Hepatic stellate cell (primary cell): ENCODE measurements at regions not wholly inside any gene's neighbourhood (a gene's known extent, or its start where the extent isn't known, plus 50 kb on each side); places are given as distances from the start of the nearest gene placed in this dataset.

Experiments
- DNase-seq: peaks from one replicate; pipeline ENCODE4 v3.0.0; 2011; ENCODE audit warnings: low spot score

DNA sequence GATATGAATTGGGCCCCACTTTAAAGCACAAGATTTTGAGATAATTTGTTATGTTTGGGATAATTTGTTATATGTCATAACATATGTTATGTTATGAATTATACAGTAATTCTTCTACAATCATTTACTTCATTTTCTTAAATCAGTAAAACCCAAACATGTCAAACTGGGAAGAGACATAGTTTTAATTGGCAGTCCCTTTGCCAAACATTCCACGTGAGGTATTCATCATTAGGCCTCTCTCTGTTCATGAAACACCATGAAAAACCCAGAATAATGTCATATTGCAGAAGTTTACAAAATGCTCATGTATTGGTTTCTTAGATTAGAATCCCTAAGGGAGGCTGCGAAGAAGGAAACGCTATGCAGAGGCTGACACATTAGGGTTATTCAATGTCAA lies 89.4 kb upstream of the PDE10A start:
- DNase-seq: no peak

DNA sequence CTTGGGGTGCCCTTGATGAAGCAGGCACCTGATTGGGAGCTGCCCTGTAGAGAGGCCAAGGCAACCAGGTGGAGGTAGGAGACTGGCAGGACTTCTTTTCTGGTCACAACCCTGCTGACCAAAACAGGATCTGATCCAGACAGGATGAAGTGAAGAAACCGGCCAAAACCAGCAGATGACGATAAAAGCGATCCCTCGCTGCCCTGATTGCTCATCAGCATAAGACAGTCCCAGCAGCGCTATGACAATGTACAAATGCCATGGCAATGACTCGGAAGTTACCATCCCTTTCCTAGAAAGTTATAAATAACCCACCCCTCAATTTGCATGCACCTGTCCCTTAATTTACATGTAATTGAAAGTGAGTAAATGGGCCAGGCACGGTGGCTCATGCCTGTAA lies 88.4 kb upstream of the PDE10A start:
- DNase-seq: no peak

DNA sequence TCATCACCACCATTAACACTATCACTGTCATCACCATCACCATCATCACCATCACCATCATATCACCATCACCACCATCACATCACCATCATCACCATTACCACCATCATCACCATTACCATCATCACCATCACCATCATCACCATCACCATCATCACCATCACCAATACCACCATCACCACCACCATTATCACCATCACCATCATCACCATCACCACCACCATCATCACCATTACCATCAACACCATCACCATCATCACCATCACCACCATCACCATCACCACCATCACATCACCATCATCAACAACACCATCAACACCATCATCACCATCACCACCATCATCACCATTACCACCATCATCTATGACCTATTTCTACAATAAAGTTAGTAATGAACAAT lies 86.1 kb upstream of the PDE10A start:
- no peak for DNase-seq

DNA sequence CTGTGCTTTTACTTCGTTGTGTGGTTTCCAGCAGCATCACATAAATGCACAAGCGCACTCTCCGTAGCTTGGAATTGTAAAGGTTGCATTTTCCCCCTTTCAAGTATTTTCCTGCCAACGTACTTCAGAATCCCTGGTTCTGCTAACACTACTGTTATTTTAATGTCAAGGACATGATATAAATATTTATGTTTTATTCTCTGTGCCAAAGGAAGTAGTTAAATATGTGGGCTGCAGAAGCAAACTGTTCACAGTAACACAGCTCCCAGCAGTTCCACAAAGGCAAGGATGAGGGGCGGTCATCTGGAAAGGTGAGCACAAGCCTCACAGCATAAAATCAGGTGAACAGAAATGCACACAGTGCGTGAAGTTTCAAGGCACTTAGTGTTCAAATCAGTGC lies 85.3 kb upstream of the PDE10A start:
- DNase-seq: no peak

DNA sequence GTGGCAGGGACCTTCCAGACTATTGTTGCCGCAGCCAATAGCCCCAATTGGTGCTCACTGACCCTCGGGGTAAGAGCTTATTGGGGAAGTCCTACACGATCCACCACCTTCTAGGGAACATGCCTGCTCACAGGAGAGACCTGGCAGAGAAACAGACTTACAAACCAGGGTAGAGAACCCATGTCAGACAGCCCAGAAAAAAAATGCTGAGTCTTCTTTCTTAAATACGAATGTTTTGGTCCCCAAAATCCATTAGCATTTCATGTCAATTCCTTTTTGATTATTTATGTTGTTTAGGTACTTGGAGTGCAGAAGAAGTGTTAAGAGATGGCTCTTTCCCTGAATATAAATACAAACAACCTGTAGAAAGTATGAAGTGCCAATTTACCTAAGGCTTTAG lies 84.9 kb upstream of the PDE10A start:
- DNase-seq: no peak

DNA sequence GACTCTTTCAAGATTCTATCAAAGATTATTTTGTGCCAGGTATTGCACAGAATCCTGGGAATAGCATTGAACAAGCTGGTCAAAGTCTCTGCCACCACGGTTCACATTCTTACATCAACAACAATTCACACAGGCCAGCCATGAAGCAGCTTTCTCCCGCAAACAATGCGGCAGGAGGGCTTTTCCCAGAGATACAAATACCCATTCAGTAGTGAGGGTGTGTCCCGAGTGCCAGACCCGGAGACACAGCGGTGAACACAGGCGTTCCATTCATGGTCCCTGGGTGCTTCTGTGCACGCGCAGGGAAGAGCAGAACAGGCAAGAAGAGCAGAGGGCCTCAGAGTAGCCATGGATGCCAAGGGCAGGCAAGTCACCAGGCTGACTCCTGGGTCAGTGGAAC lies 83.3 kb upstream of the PDE10A start:
- DNase-seq: no peak

DNA sequence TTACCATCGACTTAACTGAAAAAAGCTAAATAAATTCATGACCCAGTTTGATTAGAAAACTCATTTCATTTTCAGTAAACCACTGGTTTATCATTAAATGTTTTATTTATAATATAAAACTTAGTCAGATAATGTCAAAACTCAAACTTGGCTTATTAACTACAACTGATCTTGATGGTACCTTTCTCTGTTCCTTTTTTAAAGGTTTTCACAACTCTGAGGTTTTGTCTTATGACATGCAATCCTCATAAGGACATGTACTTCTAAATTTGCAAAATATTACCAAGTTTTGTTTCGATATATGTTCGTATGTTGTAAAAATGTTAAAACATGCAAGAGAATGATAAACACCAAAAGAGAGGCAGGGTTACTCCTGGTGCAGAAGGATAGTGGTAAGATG lies 82.5 kb upstream of the PDE10A start:
- no peak for DNase-seq

DNA sequence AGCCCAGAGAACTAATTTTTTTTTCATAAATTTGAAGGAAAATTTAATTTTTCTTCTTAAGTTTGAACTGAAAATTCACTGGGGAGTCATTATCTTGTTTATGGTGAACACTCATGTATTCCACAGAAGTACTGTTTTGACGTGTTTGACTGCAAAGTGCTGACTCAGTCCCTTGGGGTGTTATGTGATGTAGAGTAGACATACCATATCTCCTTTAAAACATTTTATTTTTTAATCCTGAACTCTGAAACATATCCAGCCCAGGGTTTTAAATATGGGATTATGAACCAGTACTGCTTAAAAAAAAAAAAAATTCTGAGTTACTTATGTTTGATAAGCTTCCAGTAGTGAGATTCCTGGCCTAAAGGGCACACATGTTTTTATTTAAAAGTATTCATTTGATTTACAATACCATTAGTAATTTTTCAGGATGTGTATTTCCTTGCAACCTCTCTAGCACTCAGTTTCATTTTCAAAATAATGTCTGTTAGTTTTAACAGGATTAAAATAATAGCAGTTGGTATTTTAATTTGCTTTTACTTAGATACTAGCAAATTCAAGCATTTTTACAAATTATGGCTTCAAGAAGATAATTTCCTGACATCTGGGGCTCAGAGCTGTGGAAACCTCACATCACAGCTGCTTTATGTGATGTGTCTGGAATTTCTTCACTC lies 81.7 kb upstream of the PDE10A start:
- no peak for DNase-seq

DNA sequence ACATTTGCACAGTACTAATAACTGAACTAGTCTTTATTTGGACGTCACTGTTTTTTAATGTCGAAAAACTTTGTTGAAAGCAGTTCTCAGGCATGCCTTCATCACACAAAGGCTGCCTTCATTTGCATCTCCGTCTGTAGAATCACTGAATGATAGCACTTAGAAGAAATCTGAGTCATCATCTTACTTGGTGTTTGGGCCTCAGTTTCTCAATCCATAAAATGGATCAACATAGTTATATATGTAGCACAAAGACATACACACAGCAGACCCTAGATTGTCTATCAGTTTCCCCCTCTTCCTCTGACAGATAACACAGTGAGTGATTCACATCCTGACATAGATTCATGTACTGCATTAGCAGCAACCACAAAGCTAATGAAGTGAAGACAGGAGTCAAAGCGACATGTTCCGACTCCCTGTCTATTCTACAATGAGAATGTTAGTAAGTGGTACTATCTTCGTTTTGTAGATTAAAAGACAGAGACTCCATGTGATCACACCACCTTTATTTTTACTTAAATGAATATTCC lies 80.4 kb upstream of the PDE10A start:
- DNase-seq: no peak

DNA sequence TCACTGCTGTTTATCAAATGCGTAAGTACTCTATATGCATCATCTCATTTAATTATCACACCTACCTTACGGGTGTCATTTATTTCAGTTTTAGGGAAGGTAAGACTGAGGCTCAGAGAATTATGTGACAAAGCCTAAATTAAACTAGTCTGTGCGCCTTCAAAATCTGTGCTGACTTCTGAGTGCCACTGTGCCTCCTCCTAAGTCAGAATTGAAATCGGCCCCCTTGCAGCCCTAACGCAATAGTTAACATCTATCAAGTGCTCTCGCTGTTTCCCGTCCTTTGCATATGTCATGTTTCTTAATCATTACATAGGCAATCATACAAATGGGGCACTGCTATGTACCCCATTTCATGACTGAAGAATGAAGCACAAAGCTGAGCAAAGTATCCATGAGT lies 79.0 kb upstream of the PDE10A start:
- DNase-seq: no peak

DNA sequence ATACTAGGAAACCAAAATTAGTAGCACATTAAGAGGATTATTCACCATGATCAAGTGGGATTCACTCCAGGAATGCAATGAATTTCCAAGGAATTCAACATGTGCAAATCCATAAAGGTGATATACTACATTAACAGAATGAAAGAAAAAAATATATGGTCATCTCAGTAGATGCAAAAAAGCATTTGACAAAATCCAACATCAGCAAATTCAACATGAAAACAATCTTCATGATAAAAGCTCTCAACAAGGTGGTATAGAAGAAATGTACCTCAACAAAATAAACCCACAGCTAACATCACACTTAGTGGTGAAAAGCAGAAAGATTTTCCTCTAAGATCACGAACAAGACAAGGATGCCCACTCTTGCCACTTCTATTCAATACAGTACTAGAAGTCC lies 74.4 kb upstream of the PDE10A start:
- no peak for DNase-seq

DNA sequence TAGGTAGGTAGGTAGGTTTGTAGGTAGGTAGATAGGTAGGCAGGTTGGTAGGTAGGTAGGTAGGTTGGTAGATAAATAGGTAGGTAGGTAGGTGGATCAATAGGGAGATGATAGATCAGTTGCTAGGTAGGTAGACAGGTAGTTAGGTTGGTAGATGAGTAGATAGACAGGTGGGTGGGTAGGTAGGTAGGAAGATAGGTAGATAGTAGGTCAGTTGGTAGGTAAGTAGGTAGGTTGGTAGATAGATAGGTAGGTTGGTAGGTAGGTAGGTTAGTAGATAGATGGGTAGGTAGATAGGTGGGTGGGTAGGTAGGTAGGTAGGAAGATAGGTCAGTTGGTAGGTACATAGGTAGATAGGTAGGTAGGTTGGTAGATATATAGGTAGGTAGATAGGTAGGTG lies 72.0 kb upstream of the PDE10A start:
- DNase-seq: no peak

DNA sequence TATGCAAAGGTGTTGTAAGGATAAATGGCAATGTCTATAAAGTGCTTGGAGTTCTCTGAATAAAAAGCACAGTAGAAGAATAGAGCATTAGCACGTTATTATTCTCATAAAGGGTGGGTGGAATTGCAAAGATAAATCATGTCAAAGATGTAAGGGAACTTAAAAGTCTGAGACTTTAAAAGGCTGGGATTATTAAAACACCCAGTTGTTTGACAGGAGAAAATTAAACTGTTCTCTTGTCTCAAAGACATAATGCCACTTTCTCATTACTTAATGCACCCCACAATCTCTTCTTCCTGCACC lies 70.4 kb upstream of the PDE10A start:
- no peak for DNase-seq

DNA sequence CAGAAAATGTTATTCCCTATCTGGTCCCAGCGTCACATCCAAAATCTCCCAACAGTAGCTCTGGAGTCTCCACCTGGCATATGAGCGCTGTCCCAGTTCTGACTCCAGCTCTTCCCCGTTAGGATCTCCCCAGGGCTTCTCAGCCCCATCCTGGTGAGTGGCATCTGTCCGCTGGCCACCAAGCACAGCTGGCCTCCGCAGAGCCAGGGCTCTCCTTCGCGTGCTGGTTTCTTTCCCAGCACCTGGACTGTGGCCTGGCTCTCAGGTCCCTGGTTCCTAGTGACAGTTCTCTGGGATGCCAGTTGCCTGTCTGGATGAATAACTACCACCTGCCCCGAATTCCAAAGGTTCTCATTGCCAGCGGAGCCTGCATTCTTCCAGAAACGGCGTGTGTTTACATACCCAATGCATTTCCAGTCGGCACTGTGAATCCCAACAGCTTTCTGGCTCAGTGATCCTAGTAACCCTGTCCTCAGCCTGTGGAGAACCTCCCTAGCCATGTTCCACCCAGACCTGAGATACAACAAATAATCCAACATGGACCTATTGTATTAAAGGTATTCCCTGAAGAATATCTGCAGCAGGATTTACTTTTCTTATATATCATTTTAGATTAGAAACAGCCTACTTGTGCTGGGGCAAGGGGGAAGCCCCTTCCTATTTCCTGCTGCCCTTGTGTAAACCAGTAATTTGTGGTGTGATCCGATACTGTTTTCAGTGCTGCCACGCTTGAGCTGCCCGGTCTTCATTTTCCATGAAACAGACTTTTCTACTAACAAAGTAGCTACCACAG lies 69.9 kb upstream of the PDE10A start:
- DNase-seq: no peak

DNA sequence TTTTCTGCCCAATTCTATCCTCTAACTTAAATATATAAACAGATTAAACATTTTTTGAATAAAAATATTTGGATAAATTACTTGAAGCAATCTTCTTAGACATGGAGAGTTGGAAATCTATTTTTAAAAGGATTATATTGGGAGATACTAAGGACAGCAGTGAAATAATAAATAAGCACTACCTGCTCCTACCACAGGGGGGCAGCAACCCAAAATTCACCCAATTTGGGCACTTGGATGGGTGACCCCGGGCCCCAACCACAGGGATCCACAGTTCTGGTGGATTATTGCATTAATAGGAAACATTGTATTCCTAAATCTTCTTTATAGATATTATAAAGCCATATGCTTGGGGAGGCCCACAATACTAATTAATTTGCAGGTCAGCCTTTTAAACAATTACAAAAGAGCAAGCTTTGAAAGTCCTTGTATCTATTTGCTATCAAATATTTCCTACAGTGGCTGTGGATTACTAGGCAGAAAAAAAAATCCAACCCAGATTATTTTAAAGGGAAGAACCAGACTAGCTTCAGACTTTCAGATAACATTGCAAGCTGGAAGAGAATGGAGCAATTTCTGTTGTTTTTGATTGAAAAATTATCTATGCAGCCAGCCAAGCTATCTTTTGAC lies 66.4 kb upstream of the PDE10A start:
- DNase-seq: peak; percentile 62

DNA sequence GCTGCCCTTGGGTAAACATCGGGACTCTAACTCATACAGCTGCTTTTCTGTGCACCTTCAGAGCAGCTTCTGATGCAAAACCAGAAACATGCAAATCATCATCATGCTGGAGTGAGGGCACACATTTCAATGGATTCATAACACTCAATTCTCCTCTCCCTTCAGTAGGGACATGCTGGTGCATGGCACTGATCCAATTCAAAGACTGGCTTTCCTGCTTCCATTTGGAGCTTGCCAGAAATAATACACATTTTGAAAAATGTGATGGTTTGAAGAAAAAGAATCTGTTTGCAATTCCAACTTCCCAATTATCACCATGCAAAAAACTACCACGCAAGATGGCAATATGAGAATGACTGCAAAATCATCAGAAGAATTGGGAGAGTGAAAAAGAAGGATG lies 65.2 kb upstream of the PDE10A start:
- DNase-seq: no peak

DNA sequence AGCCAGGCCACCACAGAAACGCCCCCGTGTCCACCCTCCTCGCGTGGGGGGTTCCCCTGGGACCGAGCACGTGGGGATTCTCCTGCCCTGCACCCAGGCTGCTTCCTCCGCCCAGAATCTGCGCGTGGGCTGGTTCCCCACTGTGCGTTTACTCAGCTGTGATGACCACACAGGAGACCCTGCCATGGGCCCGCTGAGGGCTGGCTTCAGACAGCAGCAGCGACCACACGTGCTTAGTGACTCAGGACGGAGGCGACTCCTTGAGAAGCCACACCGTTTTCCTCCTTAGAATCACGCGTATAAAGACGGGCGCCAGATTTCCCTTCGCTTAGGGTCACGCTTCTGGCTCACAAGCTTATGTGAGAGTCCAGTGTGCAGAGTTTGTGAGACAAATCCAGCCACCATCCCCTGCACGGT lies 63.9 kb upstream of the PDE10A start:
- DNase-seq: no peak

DNA sequence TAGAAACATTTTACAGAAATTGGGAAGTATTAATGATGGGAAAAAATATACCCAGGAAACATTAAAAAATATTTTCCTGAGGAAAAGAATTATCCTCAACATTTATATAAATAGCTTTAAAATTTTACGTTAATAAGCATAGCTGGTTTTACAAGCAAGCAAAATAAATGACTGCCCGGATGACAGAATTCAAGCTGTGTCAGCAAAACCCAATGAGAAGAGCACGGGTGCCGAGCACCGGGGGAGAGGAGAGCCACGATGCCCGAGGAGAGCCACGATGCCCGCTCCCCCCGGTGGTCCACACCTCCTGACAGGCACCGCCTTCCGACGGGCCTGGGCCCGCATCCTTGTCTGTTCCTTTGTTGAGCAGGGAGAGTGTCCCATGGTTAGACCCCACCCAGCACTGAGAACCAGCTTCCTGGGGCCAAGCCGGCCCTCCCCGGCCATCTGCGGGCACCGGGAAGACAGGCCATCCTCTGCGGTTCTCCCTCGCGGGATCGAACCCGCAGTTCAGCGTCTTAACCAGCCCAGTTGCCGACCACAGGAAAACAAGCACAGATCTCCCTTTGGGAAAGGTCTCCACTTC lies 63.3 kb upstream of the PDE10A start:
- no peak for DNase-seq

DNA sequence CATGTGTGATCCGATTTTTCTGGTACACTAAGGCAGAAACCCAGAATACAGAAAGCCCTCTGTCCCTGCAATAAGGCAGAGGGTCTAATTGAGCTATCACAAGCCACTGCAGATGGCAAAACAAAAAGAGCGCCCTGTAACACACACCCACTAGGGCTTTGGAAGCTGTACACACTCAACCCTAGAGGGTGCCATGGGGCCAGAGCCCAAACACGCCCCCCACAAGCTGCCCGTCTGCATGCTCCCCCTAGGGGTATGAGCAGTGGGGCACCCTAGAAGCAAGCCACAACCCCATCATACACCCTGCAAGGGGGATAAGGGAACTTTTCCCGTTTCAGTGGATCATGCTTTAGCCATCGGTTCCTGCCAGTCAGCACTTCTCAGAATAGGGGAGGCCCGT lies 62.2 kb upstream of the PDE10A start:
- DNase-seq: no peak

DNA sequence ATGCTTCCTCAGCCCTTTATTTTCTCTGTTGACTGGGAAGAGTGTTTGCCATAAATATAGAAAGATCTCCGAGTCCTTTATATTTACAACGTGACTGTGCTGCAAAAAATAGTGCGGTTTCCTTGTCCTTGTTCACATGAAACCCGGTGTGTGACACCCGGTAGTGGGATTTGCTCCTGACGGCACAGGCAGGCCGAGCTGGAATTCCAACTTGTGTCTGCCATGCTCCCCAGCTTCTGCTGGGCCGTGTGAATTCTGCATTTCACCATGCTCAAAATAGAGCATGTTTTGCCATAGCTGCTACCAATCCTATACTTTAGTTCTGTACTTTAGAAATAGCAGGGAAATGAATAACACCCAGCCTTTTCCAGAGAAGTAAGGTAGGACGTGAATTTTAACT lies 60.3 kb upstream of the PDE10A start:
- DNase-seq: no peak

DNA sequence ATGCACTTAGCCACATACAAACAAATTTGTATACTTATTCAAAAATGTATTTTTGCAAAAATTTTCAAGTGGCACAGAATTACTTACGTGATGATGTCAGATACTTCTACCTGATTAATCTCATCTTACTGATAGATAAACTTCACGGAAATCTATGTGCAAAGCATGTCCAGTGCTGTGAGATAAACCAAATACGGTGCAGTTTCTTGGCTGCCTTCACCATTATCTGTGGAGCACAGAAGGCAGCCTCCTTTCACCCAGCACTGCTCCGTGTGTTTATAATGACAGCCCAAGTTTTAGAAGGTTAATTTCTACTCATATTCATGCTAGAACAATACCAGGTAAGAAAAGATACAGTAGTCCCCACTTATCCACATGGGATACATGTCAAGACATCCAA lies 59.0 kb upstream of the PDE10A start:
- no peak for DNase-seq

DNA sequence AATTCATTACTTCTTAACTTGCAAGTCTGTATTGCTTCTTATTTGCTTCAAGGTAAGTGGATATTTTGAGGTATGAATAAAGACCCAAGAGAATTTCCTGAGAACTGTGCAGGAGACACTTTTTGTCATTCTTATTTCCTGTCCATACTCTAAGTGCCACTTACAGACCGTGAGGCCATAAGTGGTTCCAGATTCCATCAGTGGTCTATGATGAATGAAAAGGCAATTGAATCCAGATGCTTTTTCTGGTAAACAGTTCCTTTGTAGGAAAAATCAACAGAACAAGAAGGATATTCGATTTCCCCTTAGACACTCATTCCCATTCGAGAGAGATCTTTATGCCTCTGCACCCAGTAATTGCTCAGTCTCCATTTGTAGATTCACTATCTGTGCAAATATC lies 58.3 kb upstream of the PDE10A start:
- DNase-seq: no peak

DNA sequence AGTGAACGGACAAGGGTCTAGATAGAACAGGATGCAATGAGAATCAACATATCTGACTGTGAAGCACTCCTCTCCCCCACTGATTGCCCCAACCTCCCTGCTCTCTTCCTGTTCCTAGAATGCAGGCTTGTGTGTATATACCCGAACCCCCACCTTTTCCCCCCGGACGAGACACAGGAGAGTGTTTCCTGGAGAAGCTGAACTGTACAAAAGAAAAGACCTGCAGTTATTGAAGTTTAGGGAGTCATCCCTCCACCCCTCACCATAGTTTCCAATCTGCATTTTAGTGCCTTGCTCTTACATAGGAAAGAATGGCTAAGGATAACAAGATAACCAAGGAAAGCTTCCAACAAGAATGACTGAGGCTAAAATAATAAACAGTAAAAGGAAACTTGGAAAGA lies 55.5 kb upstream of the PDE10A start:
- peak; percentile 55 for DNase-seq
